Mucosa of gallbladder (tissue), 1 donor: ENCODE measurements at regions not wholly inside any gene's neighbourhood (a gene's known extent, or its start where the extent isn't known, plus 50 kb on each side); places are given as distances from the start of the nearest gene placed in this dataset.

Experiments used
- DNase-seq: peaks from one replicate; pipeline ENCODE4 v3.0.0-alpha.2; 2020; ENCODE audit warnings: low spot score
- donor health status: DM: no; HTN: no; CAD: no.

GRCh38 chr22:27203276-27203660 lies 545.9 kb downstream of the MIAT start:
- DNase-seq = no peak

DNA sequence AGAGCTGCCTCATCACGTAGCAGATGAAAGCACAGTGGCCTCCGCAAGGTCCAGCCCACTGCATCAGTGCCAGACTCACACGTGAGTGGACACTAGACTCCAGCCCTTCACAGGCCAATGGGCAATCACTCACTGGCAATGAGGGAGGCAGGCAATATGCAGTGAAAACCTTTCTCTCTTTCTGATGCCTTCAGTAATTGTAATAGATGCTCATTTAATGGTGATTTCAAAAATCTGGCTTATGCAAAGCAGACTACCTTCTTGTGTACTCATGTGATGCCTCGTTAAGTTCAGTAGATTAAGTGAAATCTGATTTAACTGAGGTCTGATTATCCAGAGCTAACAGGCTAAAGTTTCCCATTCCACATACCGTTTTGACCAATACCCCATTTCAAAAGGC lies 546.9 kb downstream of the MIAT start:
- DNase-seq = no peak

- no peak for DNase-seq
Observed at GRCh38 chr22:27204817-27205216, 547.4 kb downstream of the MIAT start.

DNA sequence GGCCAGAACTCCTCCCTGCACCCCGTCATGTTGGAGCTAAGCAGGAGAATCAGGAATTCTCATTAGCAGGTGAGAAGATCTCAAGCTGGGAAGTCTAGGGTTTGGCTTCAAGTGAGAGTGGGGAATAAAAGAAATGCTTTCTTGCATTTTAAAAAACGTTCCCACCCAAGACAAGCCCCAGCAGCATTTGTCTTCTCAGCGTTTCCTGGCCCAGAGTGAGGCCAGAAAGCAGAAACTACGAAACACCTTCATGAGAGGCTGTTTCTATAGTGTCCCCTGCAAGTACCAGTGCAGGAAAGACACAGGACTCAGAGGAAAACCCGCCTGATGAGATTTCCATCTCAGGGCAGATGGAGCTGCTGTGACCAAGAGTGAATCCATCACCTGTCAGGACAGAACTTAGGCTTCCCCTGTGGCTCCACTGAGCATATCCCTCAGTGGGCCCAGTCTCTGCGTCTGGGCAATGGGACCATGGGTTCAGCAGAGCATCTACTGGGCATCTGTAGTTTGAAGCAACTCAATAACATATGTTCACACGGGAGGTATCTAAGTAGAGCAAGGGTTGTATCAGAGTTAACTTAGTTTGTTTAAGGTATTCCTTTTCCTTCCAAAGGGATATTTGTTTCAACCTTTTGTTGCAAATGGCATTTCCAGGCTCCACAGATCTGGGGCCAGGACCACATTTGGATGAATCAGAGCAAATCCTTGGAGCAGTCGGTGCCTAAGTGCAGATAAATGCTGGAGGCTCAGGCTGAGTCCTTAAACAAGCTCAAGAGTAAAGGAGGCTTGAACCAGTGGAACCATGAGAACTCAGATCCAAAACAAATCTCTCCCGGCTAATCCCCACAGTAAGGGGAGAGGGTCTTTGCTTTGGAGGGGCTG lies 548.3 kb downstream of the MIAT start:
- no peak for DNase-seq

DNA sequence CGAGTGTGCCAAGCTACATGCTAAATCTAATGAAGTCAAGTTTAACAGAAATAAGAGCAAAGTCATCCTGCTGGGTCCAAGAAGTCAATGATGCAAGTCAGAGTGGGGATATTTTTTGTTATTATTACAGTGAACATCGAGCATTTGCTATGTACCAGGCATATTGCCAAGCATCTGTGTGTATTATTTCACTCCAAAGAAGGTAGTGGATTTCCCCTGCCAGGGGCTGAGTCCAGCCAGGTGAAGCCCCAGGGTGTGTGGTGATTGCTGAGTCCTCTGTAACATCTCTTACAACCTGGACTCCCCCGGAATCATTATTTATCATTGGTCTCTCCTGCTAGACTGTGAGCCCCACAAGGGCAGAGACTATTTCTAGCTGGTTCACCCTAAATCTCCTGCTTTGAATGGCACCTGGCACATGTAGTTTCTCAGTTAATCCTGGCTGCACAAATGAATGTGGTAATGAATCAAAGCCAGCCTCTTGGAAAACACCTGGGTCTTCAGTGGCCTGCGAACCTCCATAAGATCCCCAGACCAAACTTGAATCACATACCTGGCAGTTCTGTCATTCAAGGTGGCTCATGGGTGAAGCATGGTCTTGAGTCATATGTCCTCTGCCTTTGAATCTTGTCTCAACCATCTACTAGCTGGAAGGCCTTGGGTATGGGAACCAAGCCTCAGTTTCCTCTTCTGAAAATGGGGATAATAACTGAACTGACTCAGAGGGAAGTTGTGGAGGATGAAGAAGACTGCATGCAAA lies 549.2 kb downstream of the MIAT start:
- no peak for DNase-seq

- no peak for DNase-seq
Observed at GRCh38 chr22:27207266-27207665, 549.9 kb downstream of the MIAT start.

DNA sequence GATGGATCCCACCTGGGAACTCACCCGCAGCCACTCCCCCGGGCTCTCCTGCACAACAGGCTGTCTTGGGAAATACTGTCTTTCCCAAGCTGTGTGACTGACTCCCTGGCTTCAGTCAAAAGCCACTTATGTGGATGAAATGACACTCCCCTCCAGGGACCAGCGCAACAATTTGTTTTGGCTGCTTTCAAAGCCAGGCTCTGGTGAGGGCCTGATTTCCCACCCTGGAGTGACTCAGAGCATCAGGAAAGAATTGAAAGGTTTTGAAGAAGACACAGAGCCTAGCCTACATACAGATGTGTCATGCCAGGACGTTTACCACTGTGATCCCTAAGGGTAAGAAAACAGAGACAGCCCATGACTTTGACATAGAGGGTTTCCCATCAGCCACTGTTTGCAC lies 550.5 kb downstream of the MIAT start:
- DNase-seq = no peak

DNA sequence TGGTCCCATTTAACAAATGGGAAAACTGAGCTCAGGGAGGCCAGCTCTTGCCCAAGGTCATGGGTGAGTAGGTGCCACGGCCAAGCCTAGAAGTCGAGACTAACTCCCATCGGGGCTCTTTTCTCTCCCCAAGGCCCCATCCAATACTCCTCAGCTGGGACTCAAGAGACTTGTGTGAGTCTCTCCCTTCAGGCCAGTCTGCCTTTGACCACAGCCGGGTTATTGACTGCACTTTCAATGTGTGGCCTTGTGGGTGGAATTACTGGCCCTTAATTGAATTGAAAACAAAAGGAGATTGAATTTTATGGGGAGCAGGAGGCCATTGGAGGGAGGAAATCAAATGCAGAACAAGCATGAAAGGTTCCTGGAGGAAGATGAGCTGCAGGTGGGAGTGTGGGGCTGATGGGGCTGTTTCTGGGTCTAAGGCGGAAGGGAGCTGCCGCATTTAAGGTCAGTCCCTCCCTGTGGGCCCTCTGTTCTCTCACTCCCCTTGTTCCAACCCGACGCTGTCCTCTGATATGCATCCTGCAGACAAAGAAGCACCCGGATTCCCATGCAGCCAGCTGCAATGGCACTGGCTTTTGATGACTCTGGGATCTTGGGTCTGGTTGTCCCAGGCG lies 552.8 kb downstream of the MIAT start:
- DNase-seq = no peak

GRCh38 chr22:27212102-27212501 lies 554.7 kb downstream of the MIAT start:
- no peak for DNase-seq

DNA sequence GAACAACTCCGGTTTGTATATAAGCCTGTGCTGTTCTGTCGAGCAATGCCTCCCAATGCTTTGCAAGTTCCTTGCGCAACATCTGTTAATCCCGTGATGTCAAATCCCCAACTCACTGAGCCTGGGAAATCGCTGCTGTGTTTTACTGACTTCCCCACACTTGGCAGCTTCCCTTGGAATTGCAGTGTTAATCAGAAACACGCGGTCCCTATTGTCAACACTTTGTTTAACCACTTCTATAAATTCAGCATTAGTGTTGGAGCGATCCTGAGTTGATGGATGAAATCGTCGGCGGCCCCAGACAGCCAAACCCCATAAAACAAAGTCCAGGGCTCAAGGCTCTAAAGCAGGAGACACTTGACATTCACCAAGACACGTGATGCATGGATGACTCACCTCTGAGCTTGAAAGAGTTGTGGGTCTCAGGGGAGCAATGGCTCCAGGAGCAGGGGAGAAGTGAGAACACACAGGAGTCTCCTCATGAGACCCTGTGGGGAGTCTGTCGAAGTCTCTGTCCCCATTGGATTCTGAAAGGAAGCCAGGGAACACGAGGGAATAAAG lies 555.3 kb downstream of the MIAT start:
- peak; percentile 84 for DNase-seq

DNA sequence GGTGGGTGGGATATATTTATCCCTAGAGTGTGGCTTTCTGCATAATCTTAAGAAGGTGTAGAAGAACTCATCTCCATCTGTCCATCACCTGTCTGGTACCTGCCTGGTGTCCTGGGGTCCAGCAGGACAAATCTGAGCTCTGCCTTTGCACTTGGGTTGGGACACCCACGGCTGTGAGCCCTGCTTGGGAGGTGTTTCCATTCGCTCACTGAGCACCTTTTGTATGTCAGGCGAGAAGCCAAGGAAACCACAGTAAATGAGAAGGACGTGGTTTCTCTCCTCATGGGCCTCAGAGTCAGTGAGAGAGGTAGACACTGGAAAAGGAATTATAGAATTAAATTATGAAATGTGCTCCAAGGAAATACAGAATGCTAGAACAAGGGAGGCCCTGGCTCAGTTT lies 555.9 kb downstream of the MIAT start:
- DNase-seq = no peak

DNA sequence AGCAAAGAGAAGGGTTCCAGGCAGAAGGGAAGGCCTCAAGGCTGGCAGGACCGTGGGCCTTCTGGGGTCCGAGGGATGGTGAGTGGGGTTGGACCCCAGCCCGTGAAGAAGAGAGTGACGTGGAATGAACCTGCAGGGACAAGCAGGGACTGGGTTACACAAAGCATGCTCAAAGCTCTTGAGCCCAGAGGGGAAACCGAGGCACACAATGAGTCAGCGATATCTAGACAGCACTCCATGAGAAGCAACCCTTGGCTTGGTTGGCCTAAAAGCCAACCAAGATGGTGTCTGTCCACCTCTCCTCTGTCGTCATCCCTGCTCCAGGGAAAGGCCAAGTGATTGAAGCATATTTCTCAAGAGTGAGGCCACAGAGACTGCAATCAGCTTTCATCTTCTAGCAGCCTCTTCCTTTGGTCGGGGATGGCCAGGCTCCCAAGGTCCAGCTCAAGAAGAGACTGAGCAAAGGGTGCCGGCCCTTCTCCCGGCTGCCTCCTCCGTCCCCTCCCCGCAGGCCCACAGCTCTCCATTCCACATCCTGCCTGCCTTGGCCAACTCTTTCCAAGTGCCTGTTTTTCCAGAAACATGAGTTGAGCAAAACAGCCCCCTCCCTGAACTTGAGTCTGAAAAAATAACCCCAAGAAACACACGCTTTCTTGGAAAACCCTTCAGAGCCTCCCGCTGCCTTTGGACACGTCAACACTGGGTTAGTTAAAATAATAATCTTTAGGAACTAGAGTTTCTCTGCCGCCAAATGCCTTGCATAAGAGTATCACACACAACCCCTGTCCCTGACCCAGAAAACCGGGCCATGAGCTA lies 556.6 kb downstream of the MIAT start:
- peak; percentile 49 for DNase-seq

DNA sequence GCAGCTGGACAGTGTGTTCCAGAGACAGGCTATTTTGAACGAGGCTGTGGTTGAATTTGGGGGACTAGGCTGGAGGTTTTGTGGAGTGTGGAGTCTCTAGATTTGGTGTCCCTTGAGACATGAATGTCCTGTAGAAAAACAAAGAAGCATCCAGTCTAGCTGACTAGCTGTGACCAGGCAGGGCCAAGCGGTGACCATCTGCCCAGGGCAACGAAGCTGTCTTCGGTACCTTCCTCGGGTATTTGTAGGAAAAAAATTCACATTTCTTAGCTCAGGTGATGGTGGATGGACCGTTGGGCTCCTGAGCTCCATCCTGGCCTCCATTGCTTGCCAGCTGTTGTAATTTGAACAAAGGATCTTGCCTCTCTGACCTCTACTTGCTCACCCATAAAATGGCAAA lies 557.3 kb downstream of the MIAT start:
- no peak for DNase-seq

- DNase-seq = no peak
Observed at GRCh38 chr22:27215871-27216270, 558.5 kb downstream of the MIAT start.

DNA sequence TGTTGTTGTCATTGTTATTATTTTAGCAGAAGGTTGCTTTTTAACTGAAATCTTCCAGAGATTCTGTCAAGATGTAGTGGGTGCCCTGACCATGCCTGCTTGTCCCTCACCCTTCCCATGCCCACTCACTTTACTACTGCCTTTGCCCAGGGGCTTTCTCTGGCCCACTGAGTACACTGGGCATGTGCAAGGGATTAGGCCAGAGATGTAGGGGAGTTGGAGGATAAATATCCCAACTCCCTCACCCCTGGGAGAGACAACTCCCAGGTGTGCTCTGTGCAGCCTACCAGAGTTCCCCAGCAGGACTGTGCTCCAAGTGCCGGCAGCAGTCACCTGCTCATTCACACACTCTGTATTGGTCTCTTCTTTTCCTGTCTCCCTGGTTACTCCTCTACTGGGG lies 559.1 kb downstream of the MIAT start:
- DNase-seq = no peak

GRCh38 chr22:27217154-27217553 lies 559.8 kb downstream of the MIAT start:
- no peak for DNase-seq

DNA sequence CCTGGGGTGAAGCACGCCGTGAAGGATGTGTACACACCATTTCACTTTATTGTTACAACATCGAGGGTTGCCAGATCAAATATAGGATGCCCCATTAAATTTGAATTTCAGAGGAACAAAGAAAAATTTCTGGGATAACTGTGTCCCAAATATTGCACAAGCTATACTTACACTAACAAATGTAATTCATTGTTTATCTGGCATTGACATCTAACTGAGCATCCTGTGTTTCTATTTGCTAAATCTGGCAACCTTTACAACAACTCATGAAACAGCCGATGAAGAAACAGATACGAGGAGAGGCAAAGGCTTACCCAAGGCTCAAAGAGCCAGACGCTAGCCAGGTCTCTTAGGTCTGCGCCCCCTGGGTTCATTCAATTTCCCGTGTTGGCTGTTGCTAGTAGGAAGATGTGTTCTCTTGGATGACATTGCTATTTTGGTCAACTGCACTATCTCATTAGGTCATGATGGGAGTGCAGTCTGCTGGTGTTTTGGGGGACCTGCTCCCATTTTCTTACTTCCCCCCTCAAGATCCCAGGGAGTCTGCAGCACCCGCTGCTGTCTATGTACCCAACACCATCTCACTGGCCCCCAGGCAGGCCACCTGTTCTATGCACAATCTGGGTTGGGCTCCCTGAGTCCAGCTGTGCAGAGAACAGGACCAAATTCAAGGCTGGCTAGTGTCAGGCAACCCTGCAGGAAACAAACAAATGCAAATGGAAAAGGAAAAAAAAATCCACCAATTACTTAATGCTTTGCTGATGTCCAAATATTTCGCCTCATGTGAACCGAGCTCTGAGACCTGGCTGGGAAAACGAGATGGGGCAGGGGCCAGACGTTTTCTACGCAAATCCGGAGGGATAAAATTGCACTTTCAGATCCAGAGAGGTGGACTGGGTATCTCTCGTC lies 560.9 kb downstream of the MIAT start:
- DNase-seq = no peak

GRCh38 chr22:27219036-27219435 lies 561.6 kb downstream of the MIAT start:
- DNase-seq = no peak

- DNase-seq = no peak
Observed at GRCh38 chr22:27220339-27220738, 563.0 kb downstream of the MIAT start.

- no peak for DNase-seq
Observed at GRCh38 chr22:27222178-27222577, 564.8 kb downstream of the MIAT start.
